ENCODE measurements at regions not wholly inside any gene's neighbourhood (a gene's known extent, or its start where the extent isn't known, plus 50 kb on each side); places are given as distances from the start of the nearest gene placed in this dataset.

GRCh38 chr10:61299841-61300240 is 153.3 kb downstream of the TMEM26 start:
- TF ChIP-seq NFIC (IDR thresholded peaks at IDR 0.05) (no peak), EP300 (IDR thresholded peaks at IDR 0.05; ENCODE audit: borderline replicate concordance) (no peak), YY1 (IDR thresholded peaks at IDR 0.05; ENCODE audit: low read depth) (no peak), TAF1 (IDR thresholded peaks at IDR 0.05; ENCODE audit: low read depth) (no peak), ZBTB7A (IDR thresholded peaks at IDR 0.05; ENCODE audit: low read depth) (no peak), MAX (IDR thresholded peaks at IDR 0.05) (no peak), TEAD4 (IDR thresholded peaks at IDR 0.05) (no peak), REST (IDR thresholded peaks at IDR 0.05; ENCODE audit: low read depth) (no peak)
